GM21360 (cell line): ENCODE measurements at regions not wholly inside any gene's neighbourhood (a gene's known extent, or its start where the extent isn't known, plus 50 kb on each side); places are given as distances from the start of the nearest gene placed in this dataset.
"Not testable (repeated sequence)": the region's sequence is repeated elsewhere in the genome, so short reads cannot be mapped to it uniquely, and the experiment has no call there.

Experiments
- ATAC-seq: cut with Tn5 transposase; IDR thresholded peaks from one replicate; pipeline ENCODE4 v1.9.1; 2021; ENCODE audit warnings: mild to moderate bottlenecking, moderate library complexity; ENCODE audit not compliant: unreplicated experiment

GRCh38 chr20:41734506-41734945, 116.3 kb upstream of the CHD6 start:
- ATAC-seq = no peak

GRCh38 chr20:41733151-41733550, 115.0 kb upstream of the CHD6 start:
- no peak for ATAC-seq

GRCh38 chr20:41731198-41731597, 113.0 kb upstream of the CHD6 start:
- not testable (repeated sequence) for ATAC-seq

- ATAC-seq = not testable (repeated sequence)
Measured at GRCh38 chr20:41727681-41728080, 109.5 kb upstream of the CHD6 start.

- no peak for ATAC-seq
Measured at GRCh38 chr20:41726727-41727126, 108.5 kb upstream of the CHD6 start.

GRCh38 chr20:41719151-41719550, 101.0 kb upstream of the CHD6 start:
- ATAC-seq = no peak

GRCh38 chr20:41717483-41717882, 99.3 kb upstream of the CHD6 start:
- ATAC-seq = no peak

- ATAC-seq = no peak
Measured at GRCh38 chr20:41716911-41717310, 98.7 kb upstream of the CHD6 start.

- no peak for ATAC-seq
Measured at GRCh38 chr20:41716436-41716835, 98.3 kb upstream of the CHD6 start.

GRCh38 chr20:41715526-41715925, 97.3 kb upstream of the CHD6 start:
- no peak for ATAC-seq

GRCh38 chr20:41714030-41714429, 95.9 kb upstream of the CHD6 start:
- ATAC-seq = no peak

GRCh38 chr20:41704896-41705295, 86.7 kb upstream of the CHD6 start:
- no peak for ATAC-seq

GRCh38 chr20:41702647-41703046, 84.5 kb upstream of the CHD6 start:
- no peak for ATAC-seq

GRCh38 chr20:41701588-41702348, 83.6 kb upstream of the CHD6 start:
- no peak for ATAC-seq

GRCh38 chr20:41699673-41700072, 81.5 kb upstream of the CHD6 start:
- ATAC-seq = not testable (repeated sequence)

- ATAC-seq = no peak
Measured at GRCh38 chr20:41697861-41698559, 79.8 kb upstream of the CHD6 start.

GRCh38 chr20:41696428-41696827, 78.3 kb upstream of the CHD6 start:
- ATAC-seq = no peak

- ATAC-seq = no peak
Measured at GRCh38 chr20:41694796-41695195, 76.6 kb upstream of the CHD6 start.

- peak; percentile 78 for ATAC-seq
Measured at GRCh38 chr20:41693136-41693979, 75.2 kb upstream of the CHD6 start.

GRCh38 chr20:41692479-41693135, 74.4 kb upstream of the CHD6 start:
- ATAC-seq = peak; percentile 56

GRCh38 chr20:41691443-41691842, 73.3 kb upstream of the CHD6 start:
- no peak for ATAC-seq
